Fibroblast of lung (primary cell): ENCODE measurements at regions not wholly inside any gene's neighbourhood (a gene's known extent, or its start where the extent isn't known, plus 50 kb on each side); places are given as distances from the start of the nearest gene placed in this dataset.

Source experiments
- CTCF ChIP-seq, 2 donors: IDR thresholded peaks in 1 of 2; conservative IDR thresholded peaks in 1 of 2; 1 replicate in 1 of 2; 2 replicates in 1 of 2; pipeline ENCODE4 v1.5.1; 2011 to 2012; ENCODE audit warnings: low read length in 2 of 2, control low read depth in 1 of 2, inconsistent platforms in 1 of 2, low read depth in 1 of 2, mild to moderate bottlenecking in 1 of 2
- EZH2 ChIP-seq: IDR thresholded peaks from 2 replicates; pipeline ENCODE4 v1.5.1; 2012; ENCODE audit warnings: low read length, control low read depth, mild to moderate bottlenecking; ENCODE audit errors: missing control alignments

DNA sequence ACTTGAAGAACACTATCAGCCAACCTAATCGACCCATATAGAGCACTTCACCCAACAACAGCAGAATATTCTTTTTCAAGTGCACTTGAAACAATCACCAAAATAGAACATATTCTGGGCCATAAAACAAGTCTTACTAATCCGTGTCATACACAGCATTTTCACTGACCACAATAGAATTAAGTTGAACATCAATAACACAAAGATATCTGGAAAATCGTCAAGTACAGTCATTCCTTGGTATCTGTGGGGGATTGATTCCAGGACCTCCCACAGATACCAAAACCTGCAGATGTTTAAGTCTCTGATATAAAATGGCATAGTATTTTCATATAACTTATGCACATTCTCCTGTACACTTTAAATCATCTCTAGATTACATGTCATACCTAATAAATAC lies 295.7 kb downstream of the BCL11B start:
- TF ChIP-seq EZH2 (no peak), CTCF (conservative IDR thresholded peaks at IDR 0.05 in 1 of 2, IDR thresholded peaks at IDR 0.05 in 1 of 2; ENCODE audit: low read depth in 1 of 2, low read length in 2 of 2) (no peak)
